Osteocyte (in vitro differentiated cells): ENCODE measurements at regions not wholly inside any gene's neighbourhood (a gene's known extent, or its start where the extent isn't known, plus 50 kb on each side); places are given as distances from the start of the nearest gene placed in this dataset.

Experiments used
- DNase-seq: peaks from one replicate; pipeline ENCODE4 v3.0.0; 2021; ENCODE audit warnings: mixed read lengths; ENCODE audit not compliant: unreplicated experiment; ENCODE audit errors: extremely low spot score
- H3K27ac Mint-ChIP-seq: one replicate; pipeline ENCODE4 v1.8.0; 2021; ENCODE audit warnings: mild to moderate bottlenecking, mixed read lengths; ENCODE audit not compliant: unreplicated experiment
- H3K27me3 Mint-ChIP-seq: one replicate; pipeline ENCODE4 v1.8.0; 2021; ENCODE audit warnings: mixed read lengths; ENCODE audit not compliant: unreplicated experiment
- H3K36me3 Mint-ChIP-seq: one replicate; pipeline ENCODE4 v1.8.0; 2021; ENCODE audit warnings: mixed read lengths; ENCODE audit not compliant: unreplicated experiment
- H3K4me1 Mint-ChIP-seq: one replicate; pipeline ENCODE4 v1.8.0; 2021; ENCODE audit warnings: mixed read lengths; ENCODE audit not compliant: unreplicated experiment
- H3K4me3 Mint-ChIP-seq: one replicate; pipeline ENCODE4 v1.8.0; 2021; ENCODE audit warnings: mild to moderate bottlenecking, moderate library complexity, mixed read lengths; ENCODE audit not compliant: unreplicated experiment
- H3K9me3 Mint-ChIP-seq: one replicate; pipeline ENCODE4 v1.8.0; 2021; ENCODE audit warnings: mixed read lengths; ENCODE audit not compliant: unreplicated experiment
- TF ChIP-seq, protein P1 (sequence below): fragments of 200-600 bp; sonication (generic); IDR thresholded peaks from 2 replicates; pipeline ENCODE4 v1.5.0; 2021; ENCODE audit warnings: antibody characterized with exemption, mild to moderate bottlenecking, moderate library complexity

DNA sequence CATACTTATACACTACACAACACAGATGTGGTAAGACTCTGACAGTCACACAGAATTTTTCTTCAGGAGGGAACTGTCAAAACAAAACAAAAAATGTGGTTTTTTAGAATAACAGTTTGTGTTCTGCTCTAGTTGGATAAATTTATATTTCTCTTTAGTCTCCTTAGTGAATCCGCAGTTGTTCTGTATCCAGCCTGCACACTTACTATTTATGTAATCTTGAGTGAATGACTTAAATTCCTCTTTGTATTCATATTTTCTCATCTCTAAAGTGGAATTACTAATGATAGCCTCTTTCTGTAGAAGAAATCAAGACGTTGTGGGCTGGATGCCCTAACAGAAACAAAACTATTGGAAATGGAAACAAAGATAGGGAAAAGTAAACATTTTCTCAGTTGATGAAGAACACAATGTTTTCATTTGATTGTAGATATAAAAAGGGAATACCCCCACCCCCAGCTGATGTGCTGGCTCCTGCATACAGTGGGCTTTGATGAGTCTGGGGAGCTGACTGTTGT lies 375.2 kb downstream of the TRIB2 start:
- Mint-ChIP-seq H3K4me3 (no peak overlapping the region), H3K4me1 (peaks cover 7% of the 10 kb centered on the region), H3K27me3 (peaks cover 37% of the 10 kb centered on the region), H3K9me3 (no peaks in the 10 kb centered on the region), H3K27ac (no peak overlapping the region), H3K36me3 (no peaks in the 10 kb centered on the region)
- TF ChIP-seq, protein P1, sequence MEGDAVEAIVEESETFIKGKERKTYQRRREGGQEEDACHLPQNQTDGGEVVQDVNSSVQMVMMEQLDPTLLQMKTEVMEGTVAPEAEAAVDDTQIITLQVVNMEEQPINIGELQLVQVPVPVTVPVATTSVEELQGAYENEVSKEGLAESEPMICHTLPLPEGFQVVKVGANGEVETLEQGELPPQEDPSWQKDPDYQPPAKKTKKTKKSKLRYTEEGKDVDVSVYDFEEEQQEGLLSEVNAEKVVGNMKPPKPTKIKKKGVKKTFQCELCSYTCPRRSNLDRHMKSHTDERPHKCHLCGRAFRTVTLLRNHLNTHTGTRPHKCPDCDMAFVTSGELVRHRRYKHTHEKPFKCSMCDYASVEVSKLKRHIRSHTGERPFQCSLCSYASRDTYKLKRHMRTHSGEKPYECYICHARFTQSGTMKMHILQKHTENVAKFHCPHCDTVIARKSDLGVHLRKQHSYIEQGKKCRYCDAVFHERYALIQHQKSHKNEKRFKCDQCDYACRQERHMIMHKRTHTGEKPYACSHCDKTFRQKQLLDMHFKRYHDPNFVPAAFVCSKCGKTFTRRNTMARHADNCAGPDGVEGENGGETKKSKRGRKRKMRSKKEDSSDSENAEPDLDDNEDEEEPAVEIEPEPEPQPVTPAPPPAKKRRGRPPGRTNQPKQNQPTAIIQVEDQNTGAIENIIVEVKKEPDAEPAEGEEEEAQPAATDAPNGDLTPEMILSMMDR = no peak
- DNase-seq = no peak

DNA sequence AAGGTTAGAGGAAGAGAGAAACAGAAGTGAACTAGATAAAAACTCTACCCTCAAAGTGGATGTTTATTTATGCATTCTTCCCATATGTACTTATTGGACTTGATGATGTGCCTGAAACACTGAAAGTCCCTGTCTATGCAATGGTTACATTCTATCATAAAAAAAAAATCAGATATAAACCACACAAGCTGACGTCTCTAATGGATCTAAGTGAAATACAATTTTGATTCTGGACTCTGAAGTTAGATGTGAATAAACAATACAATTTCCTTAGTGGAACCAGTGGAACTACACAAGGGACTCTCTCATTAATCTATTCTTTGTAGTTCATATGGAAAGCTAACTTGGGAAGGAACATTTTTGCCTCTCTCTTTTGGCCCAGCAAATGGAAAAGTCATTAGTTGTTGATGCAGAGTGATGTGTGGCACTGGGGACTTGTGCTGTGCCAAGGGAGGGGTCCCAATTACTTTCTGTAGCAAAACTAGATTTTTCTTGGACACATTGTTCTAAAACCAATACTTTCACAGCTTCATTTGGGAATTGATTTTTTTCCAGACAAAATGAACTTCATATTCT lies 376.8 kb downstream of the TRIB2 start:
- TF ChIP-seq, protein P1 = no peak
- Mint-ChIP-seq H3K36me3 (no peaks in the 10 kb centered on the region), H3K9me3 (no peaks in the 10 kb centered on the region), H3K27ac (no peak overlapping the region), H3K27me3 (peaks cover 35% of the 10 kb centered on the region), H3K4me3 (no peak overlapping the region), H3K4me1 (peaks cover 7% of the 10 kb centered on the region)
- no peak for DNase-seq

DNA sequence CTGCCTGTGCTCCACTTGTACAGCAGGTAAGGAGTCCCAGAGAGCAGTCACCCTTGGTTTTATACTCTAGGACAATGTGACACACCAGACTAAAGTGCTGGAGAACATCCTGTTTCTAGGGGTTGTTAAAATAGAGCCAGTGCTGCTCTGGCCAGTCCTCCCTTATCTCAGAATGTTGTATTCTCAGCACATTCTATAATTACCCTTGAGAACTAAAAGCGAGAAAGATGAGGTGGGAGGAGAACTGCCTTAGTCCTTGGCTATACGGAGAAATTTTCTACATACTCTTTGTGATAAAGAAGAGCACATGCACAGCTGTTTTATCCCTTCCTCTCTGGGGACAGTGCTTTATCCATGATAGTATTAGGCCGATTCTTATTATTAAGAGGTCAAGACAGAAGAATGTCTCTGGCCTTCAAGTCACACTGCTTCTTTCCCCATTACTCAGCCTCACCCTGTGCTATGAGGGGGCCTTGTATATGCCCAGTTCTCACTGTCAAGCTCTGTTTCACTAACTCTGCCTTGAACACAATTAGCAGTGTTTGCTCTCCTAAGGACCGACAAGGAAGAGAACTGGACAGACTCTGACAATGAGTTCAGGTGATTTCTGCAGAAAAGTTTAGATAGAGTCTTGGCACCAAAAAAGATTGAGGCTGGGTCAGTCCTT lies 385.8 kb downstream of the TRIB2 start:
- H3K4me3 Mint-ChIP-seq = no peak overlapping the region
- no peaks in the 10 kb centered on the region for H3K36me3 Mint-ChIP-seq
- H3K27me3 Mint-ChIP-seq = peaks cover 18% of the 10 kb centered on the region
- DNase-seq = no peak
- H3K9me3 Mint-ChIP-seq = no peaks in the 10 kb centered on the region
- H3K27ac Mint-ChIP-seq = no peak overlapping the region
- TF ChIP-seq, protein P1 = no peak
- H3K4me1 Mint-ChIP-seq = no peaks in the 10 kb centered on the region

DNA sequence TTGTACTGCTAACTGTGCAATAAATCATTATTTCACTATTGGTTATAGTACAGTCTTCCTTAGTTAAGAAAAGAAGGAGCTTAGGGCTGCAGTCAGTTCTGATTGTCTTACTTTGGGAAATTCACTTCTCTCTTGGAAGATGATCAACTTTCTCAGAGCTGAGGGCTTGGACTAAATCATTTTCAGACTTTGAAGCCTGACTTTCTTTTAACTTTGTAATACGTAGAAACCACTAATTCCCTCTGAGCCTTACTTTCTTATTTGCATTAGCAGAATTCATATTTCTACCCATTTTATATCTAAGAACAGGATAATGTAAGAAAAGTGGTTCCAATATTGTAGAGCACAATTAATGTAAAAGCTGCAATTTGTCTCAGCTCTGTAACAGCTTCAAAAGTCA lies 386.4 kb downstream of the TRIB2 start:
- no peak overlapping the region for H3K27ac Mint-ChIP-seq
- no peak overlapping the region for H3K4me3 Mint-ChIP-seq
- TF ChIP-seq, protein P1 = no peak
- H3K36me3 Mint-ChIP-seq = no peaks in the 10 kb centered on the region
- H3K4me1 Mint-ChIP-seq = no peaks in the 10 kb centered on the region
- no peak for DNase-seq
- no peaks in the 10 kb centered on the region for H3K9me3 Mint-ChIP-seq
- peaks cover 12% of the 10 kb centered on the region for H3K27me3 Mint-ChIP-seq

DNA sequence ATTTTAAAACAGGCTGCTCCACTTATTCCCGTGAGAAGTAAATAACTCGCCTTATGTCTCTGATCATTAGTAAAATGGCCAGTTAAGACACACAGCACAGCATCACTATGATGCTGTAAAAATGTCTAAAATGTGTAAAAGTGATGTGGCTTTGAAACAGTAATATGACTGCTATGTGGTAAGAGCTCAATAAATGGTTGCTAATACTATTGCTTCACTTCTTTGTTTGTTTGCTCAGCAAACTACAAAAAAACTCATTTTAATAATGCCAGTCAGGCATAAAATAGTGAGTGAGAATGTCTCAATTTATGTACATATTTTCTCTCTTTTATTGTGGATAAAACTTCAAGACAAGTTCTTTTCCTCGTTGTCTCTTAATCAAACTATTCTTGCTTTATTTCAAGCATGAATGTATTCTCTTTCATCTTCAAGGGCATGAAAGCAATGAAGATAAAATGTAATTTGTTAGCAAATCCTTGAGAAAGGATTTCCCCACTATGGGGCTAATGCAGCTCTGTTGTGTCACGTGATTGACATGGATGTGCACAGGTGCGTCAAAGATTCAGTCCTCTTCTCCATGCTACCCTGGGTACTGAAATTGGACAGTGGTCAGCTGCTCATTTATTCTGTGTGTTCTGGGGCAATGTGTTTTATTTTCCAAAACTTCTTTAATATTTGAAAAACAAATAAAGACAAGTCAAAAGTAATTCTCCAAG lies 387.2 kb downstream of the TRIB2 start:
- DNase-seq = no peak
- H3K27ac Mint-ChIP-seq = no peak overlapping the region
- no peak overlapping the region for H3K4me3 Mint-ChIP-seq
- H3K4me1 Mint-ChIP-seq = no peaks in the 10 kb centered on the region
- TF ChIP-seq, protein P1 = no peak
- no peaks in the 10 kb centered on the region for H3K36me3 Mint-ChIP-seq
- no peaks in the 10 kb centered on the region for H3K9me3 Mint-ChIP-seq
- peaks cover 12% of the 10 kb centered on the region for H3K27me3 Mint-ChIP-seq
